H1 (cell line): ENCODE measurements at regions not wholly inside any gene's neighbourhood (a gene's known extent, or its start where the extent isn't known, plus 50 kb on each side); places are given as distances from the start of the nearest gene placed in this dataset.

Experiments used
- CTCF ChIA-PET: fragments of 300-600 bp; sonication (Branson Sonifier 250); formaldehyde crosslinking; loops from one replicate; lab custom pipeline; 2021; ENCODE audit not compliant: partially characterized antibody; lab: Charles Lee
- POLR2A ChIA-PET: fragments of 300-600 bp; sonication (Branson Sonifier 250); formaldehyde crosslinking; loops from one replicate; lab custom pipeline; 2021; ENCODE audit warnings: inconsistent platforms; ENCODE audit not compliant: partially characterized antibody; lab: Charles Lee
- DNase-seq, 2 experiments: peaks; one replicate each; pipeline versions ENCODE4 v3.0.0 to v3.0.0-alpha.2; 2010 to 2022; ENCODE audit warnings: low spot score in 2 of 2, low read depth in 1 of 2, mixed read lengths in 1 of 2
- FAIRE-seq: peaks from 2 replicates; lab custom pipeline; 2011; peaks lifted over from hg19 to GRCh38; lab: Jason Lieb, UNC
- H2AFZ ChIP-seq: 2 replicates; pipeline ENCODE4 v1.8.1; 2012; ENCODE audit warnings: low read length, inconsistent platforms
- H2AK5ac ChIP-seq: 2 replicates; pipeline ENCODE4 v1.6.1; 2013; ENCODE audit warnings: low read depth, low read length
- H2BK120ac ChIP-seq: replicated peaks from 2 replicates; pipeline ENCODE3; 2013; ENCODE audit warnings: low read depth, low read length, inconsistent platforms
- H2BK12ac ChIP-seq: 2 replicates; pipeline ENCODE4 v1.6.1; 2013; ENCODE audit warnings: low read depth, low read length
- H2BK15ac ChIP-seq: 2 replicates; pipeline ENCODE4 v1.6.1; 2013; ENCODE audit warnings: low read length
- H2BK20ac ChIP-seq: 2 replicates; pipeline ENCODE4 v1.6.1; 2013; ENCODE audit warnings: low read length
- H2BK5ac ChIP-seq: 2 replicates; pipeline ENCODE4 v1.6.1; 2013; ENCODE audit warnings: low read depth, low read length
- H3K14ac ChIP-seq: 2 replicates; pipeline ENCODE4 v1.6.1; 2013; ENCODE audit warnings: inconsistent platforms; ENCODE audit not compliant: insufficient read length
- H3K18ac ChIP-seq: 2 replicates; pipeline ENCODE4 v1.6.1; 2013; ENCODE audit warnings: low read length; ENCODE audit errors: extremely low read depth
- H3K23ac ChIP-seq: 2 replicates; pipeline ENCODE4 v1.6.1; 2013; ENCODE audit warnings: inconsistent platforms; ENCODE audit not compliant: insufficient read length
- H3K23me2 ChIP-seq: 2 replicates; pipeline ENCODE4 v1.6.1; 2013; ENCODE audit warnings: low read depth, low read length
- H3K27ac ChIP-seq: 2 replicates; pipeline ENCODE4 v1.6.1; 2011; ENCODE audit warnings: low read depth, low read length, inconsistent platforms
- H3K27me3 ChIP-seq, 4 experiments: replicated peaks in 1 of 4; 1 replicate in 1 of 4; 2 replicates in 3 of 4; pipeline versions ENCODE4 v1.6.1 to v1.8.1; 2011 to 2013; ENCODE audit warnings: low read length in 3 of 4, mild to moderate bottlenecking in 3 of 4, inconsistent platforms in 2 of 4, mixed read lengths in 2 of 4, moderate library complexity in 1 of 4; ENCODE audit not compliant: control insufficient read depth in 3 of 4, insufficient read depth in 3 of 4; ENCODE audit errors: extremely low read depth in 1 of 4
- H3K36me3 ChIP-seq, 4 experiments: 2 replicates each; pipeline versions ENCODE4 v1.6.1 to v1.8.1; 2011 to 2013; ENCODE audit warnings: mild to moderate bottlenecking in 4 of 4, low read length in 3 of 4, moderate library complexity in 2 of 4, control low read depth in 1 of 4, inconsistent platforms in 1 of 4; ENCODE audit not compliant: insufficient read depth in 4 of 4, control insufficient read depth in 2 of 4
- H3K4ac ChIP-seq: replicated peaks from 2 replicates; pipeline ENCODE3; 2013; ENCODE audit warnings: low read length, low read depth, mixed read lengths, inconsistent platforms; ENCODE audit not compliant: insufficient read length
- H3K4me1 ChIP-seq, 4 experiments: replicated peaks in 1 of 4; 1 replicate in 1 of 4; 2 replicates in 3 of 4; pipeline versions ENCODE4 v1.6.1 to v1.8.1; 2011 to 2013; ENCODE audit warnings: low read length in 3 of 4, inconsistent platforms in 2 of 4, mixed read lengths in 1 of 4; ENCODE audit not compliant: insufficient read depth in 4 of 4, control insufficient read depth in 3 of 4
- H3K4me2 ChIP-seq, 2 experiments: 2 replicates each; pipeline versions ENCODE4 v1.6.1 to v1.8.1; 2011 to 2013; ENCODE audit warnings: low read depth in 2 of 2, low read length in 2 of 2, control low read depth in 1 of 2, inconsistent platforms in 1 of 2, mild to moderate bottlenecking in 1 of 2; ENCODE audit not compliant: insufficient read depth in 1 of 2
- H3K4me3 ChIP-seq, 4 experiments: fragments of 200-600, 300-600 bp in 1 of 4; sonication (generic), shearing (Covaris generic), sonication (Bioruptor Twin) in 1 of 4; 2 replicates each; pipeline versions ENCODE4 v1.5.1 to v1.8.1; 2011 to 2016; ENCODE audit warnings: low read length in 4 of 4, low read depth in 3 of 4, control low read depth in 2 of 4, inconsistent platforms in 2 of 4, mild to moderate bottlenecking in 2 of 4, mixed read lengths in 1 of 4, moderate library complexity in 1 of 4; ENCODE audit not compliant: insufficient read depth in 2 of 4; ENCODE audit errors: extremely low read depth in 1 of 4
- H3K56ac ChIP-seq: replicated peaks from 2 replicates; pipeline ENCODE3; 2013; ENCODE audit warnings: low read depth, mild to moderate bottlenecking, mixed read lengths, low read length, inconsistent platforms; ENCODE audit not compliant: insufficient read length
- H3K79me1 ChIP-seq: 2 replicates; pipeline ENCODE4 v1.6.1; 2013; ENCODE audit warnings: low read depth, low read length, control low read depth
- H3K79me2 ChIP-seq, 2 experiments: 2 replicates each; pipeline versions ENCODE4 v1.6.1 to v1.8.1; 2012 to 2013; ENCODE audit warnings: low read length in 2 of 2, mild to moderate bottlenecking in 2 of 2, inconsistent platforms in 1 of 2; ENCODE audit not compliant: insufficient read depth in 2 of 2, control insufficient read depth in 1 of 2
- H3K9ac ChIP-seq, 4 experiments: replicated peaks in 1 of 4; 1 replicate in 1 of 4; 2 replicates in 3 of 4; pipeline versions ENCODE4 v1.6.1 to v1.8.1; 2011 to 2013; ENCODE audit warnings: low read depth in 3 of 4, low read length in 3 of 4, control low read depth in 2 of 4, mild to moderate bottlenecking in 2 of 4, moderate library complexity in 2 of 4, inconsistent platforms in 1 of 4; ENCODE audit errors: extremely low read depth in 1 of 4
- H3K9me3 ChIP-seq, 2 experiments: 2 replicates each; pipeline versions ENCODE4 v1.6.1 to v1.8.1; 2012 to 2013; ENCODE audit warnings: mild to moderate bottlenecking in 2 of 2, moderate library complexity in 2 of 2, control low read depth in 1 of 2, inconsistent platforms in 1 of 2, low read depth in 1 of 2, low read length in 1 of 2, mixed read lengths in 1 of 2; ENCODE audit not compliant: insufficient read depth in 2 of 2
- H4K20me1 ChIP-seq, 2 experiments: replicated peaks in 1 of 2; 2 replicates each; pipeline versions ENCODE3 to v1.8.1; 2011 to 2013; ENCODE audit warnings: inconsistent platforms in 2 of 2, low read length in 2 of 2, mild to moderate bottlenecking in 1 of 2; ENCODE audit not compliant: insufficient read depth in 2 of 2, control insufficient read depth in 1 of 2
- H4K5ac ChIP-seq: 2 replicates; pipeline ENCODE4 v1.6.1; 2013; ENCODE audit warnings: low read length, low read depth, mixed read lengths, inconsistent platforms; ENCODE audit not compliant: insufficient read length
- H4K8ac ChIP-seq: 2 replicates; pipeline ENCODE4 v1.8.0; 2013; ENCODE audit warnings: mild to moderate bottlenecking, moderate library complexity, low read length, inconsistent platforms; ENCODE audit not compliant: insufficient read depth; ENCODE audit errors: extremely low read depth
- H4K91ac ChIP-seq: replicated peaks from 2 replicates; pipeline ENCODE3; 2013; ENCODE audit warnings: low read length, mixed read lengths, inconsistent platforms; ENCODE audit not compliant: insufficient read length
- CTCF ChIP-seq, 3 experiments: IDR thresholded peaks; 1 replicate in 2 of 3; 2 replicates in 1 of 3; pipeline versions ENCODE4 v1.5.1 to v1.6.1; 2011; ENCODE audit warnings: low read length in 3 of 3, mild to moderate bottlenecking in 3 of 3, inconsistent platforms in 2 of 3, low read depth in 1 of 3, moderate library complexity in 1 of 3; ENCODE audit not compliant: insufficient read depth in 1 of 3; ENCODE audit errors: control extremely low read depth in 1 of 3
- RFX5 ChIP-seq: IDR thresholded peaks from 2 replicates; pipeline ENCODE4 v1.6.1; 2011; ENCODE audit warnings: low read depth, low read length, improper control_type of control experiment, borderline replicate concordance
- WGBS, 2 experiments: shearing (Covaris generic) in 1 of 2; methylation state at CpG; one replicate each; pipeline versions ENCODE4 v1.1.6 to v1.1.7; 2013 to 2015; ENCODE audit warnings: low lambda C conversion rate in 2 of 2, mixed read lengths in 2 of 2, inconsistent platforms in 1 of 2, low coverage in 1 of 2, missing lambda C conversion rate in 1 of 2; ENCODE audit not compliant: insufficient replicate concordance in 2 of 2, insufficient coverage in 1 of 2, insufficient read length in 1 of 2; ENCODE audit errors: extremely low coverage in 1 of 2, missing lambda C conversion rate in 1 of 2; 5-methylcytosine and 5-hydroxymethylcytosine counted together

DNA sequence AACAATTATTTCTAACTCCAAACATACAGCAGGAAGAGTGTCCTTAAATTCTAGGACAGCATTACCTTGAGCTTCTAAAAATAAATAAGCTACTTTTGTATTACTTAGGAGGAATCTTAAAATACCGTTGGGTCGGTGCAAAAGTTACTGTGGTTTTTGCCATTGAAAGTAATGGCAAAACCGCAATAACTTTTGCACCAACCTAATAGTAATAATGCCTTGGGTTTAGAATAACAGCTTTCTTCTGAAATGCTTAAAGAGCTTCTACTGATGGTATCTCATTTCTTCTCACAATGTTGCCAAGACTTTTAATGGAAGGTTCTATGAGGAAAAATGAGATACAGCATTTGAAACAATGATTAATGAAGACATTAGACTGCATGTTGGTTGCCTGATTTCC is 179.9 kb downstream of the SEC16B start:
- H3K56ac ChIP-seq: no peak overlapping the region
- CTCF ChIA-PET: interaction anchor here (1.1 to 7.1 kb wide), 2 partner anchors 8 to 34 kb away, joined by 3 to 61 read pairs; no protein-coding TSS in a partner anchor
- FAIRE-seq: no peak
- TF ChIP-seq CTCF (IDR thresholded peaks at IDR 0.05; ENCODE audit: control extremely low read depth in 1 of 3, insufficient read depth in 1 of 3, low read depth in 1 of 3, low read length in 3 of 3): no peak
- TF ChIP-seq RFX5: no peak

More for the DNA sequence above, 179.9 kb downstream of the SEC16B start:
- H2AK5ac ChIP-seq: no peak overlapping the region
- no peak overlapping the region for H3K14ac ChIP-seq
- H2BK120ac ChIP-seq: no peak overlapping the region
- H3K27ac ChIP-seq: no peak overlapping the region
- POLR2A ChIA-PET: no interaction called here
- no peak overlapping the region for H2BK12ac ChIP-seq
- no peak overlapping the region for H3K18ac ChIP-seq
- H2BK5ac ChIP-seq: no peak overlapping the region
- no peak overlapping the region for H3K9ac ChIP-seq
- H4K20me1 ChIP-seq: no peaks in the 10 kb centered on the region
- DNase-seq: no peak
- H4K91ac ChIP-seq: no peak overlapping the region
- H2BK15ac ChIP-seq: no peak overlapping the region
- H3K23me2 ChIP-seq: no peaks in the 10 kb centered on the region
- no peak overlapping the region for H2AFZ ChIP-seq
- no peaks in the 10 kb centered on the region for H3K79me1 ChIP-seq
- no peak overlapping the region for H4K5ac ChIP-seq
- 90% methylated on average over 3 of the region's 3 CpGs; no CpG with 5 or more reads in 1 of the 2 experiments for WGBS, 2 experiments
- H3K4me3 ChIP-seq: no peak overlapping the region
- H3K4ac ChIP-seq: no peak overlapping the region
- H3K9me3 ChIP-seq: no peaks in the 10 kb centered on the region
- H3K27me3 ChIP-seq: no peaks in the 10 kb centered on the region
- no peak overlapping the region for H2BK20ac ChIP-seq
- H3K4me2 ChIP-seq: no peak overlapping the region
- no peaks in the 10 kb centered on the region for H3K79me2 ChIP-seq
- no peak overlapping the region for H3K23ac ChIP-seq
- H3K4me1 ChIP-seq: peaks cover 0 to 11% (median 3%) of the 10 kb centered on the region in 4 experiments; a peak in 5 of 7 replicates
- H3K36me3 ChIP-seq: no peaks in the 10 kb centered on the region
- no peak overlapping the region for H4K8ac ChIP-seq
